ENCODE measurements at regions not wholly inside any gene's neighbourhood (a gene's known extent, or its start where the extent isn't known, plus 50 kb on each side); places are given as distances from the start of the nearest gene placed in this dataset.

GRCh38 chr1:229948438-229948837 lies 118.6 kb upstream of the GALNT2 start:
- TF ChIP-seq CTCF (conservative IDR thresholded peaks at IDR 0.05 in 1 of 2, IDR thresholded peaks at IDR 0.05 in 1 of 2; ENCODE audit: extremely low read depth in 1 of 2, insufficient read depth in 1 of 2, low read depth in 1 of 2, low read length in 2 of 2) (no peak), EZH2 (IDR thresholded peaks at IDR 0.05; ENCODE audit: borderline replicate concordance, low read length) (no peak)
